HepG2 (cell line): ENCODE measurements at regions not wholly inside any gene's neighbourhood (a gene's known extent, or its start where the extent isn't known, plus 50 kb on each side); places are given as distances from the start of the nearest gene placed in this dataset.

Source experiments
- ATAC-seq: fragments of 200-7000 bp; cut with Tn5 transposase; 3 replicates; pipeline ENCODE4 v1.9.1; 2020; ENCODE audit warnings: mild to moderate bottlenecking, moderate library complexity
- BruUV-seq: library from RNA; stranded (reverse); fragments of 400-500 nt; replicated peaks from 2 replicates; lab custom pipeline; 2021; lab: Mats Ljungman, UMichigan
- CTCF ChIA-PET: fragments of 300-600 bp; formaldehyde crosslinking; extraction: SDS; loops from one replicate; lab custom pipeline; 2021; ENCODE audit warnings: low total read pairs, inconsistent platforms, low intra/inter-chr PET ratio; lab: Yijun Ruan, JAX
- POLR2A ChIA-PET: fragments of 350-600 bp; sonication (Branson Sonifier 250); formaldehyde crosslinking; loops from one replicate; lab custom pipeline; 2020; ENCODE audit warnings: antibody characterized with exemption, inconsistent platforms; lab: Yijun Ruan, JAX
- DNase-seq: peaks from one replicate; pipeline ENCODE4 v3.0.0-alpha.2; 2015; ENCODE audit warnings: low spot score
- FAIRE-seq: peaks from 3 replicates; lab custom pipeline; 2011; peaks lifted over from hg19 to GRCh38; lab: Jason Lieb, UNC
- H2AFZ ChIP-seq: one replicate; pipeline ENCODE4 v1.6.1; 2011; ENCODE audit warnings: low read length, inconsistent platforms
- H3K27ac ChIP-seq: fragments of 300-600 bp; 3 replicates; pipeline ENCODE4 v1.8.0; 2011; ENCODE audit warnings: mixed run types, mild to moderate bottlenecking, mixed read lengths, low read length, inconsistent platforms; ENCODE audit not compliant: insufficient read depth; ENCODE audit errors: extremely low read length
- H3K27me3 ChIP-seq, 2 experiments: fragments of 200-600 bp in 1 of 2; 2 replicates in 1 of 2; 3 replicates in 1 of 2; pipeline versions ENCODE4 v1.6.0 to v1.8.0; 2011; ENCODE audit warnings: low read length in 2 of 2, mild to moderate bottlenecking in 2 of 2, moderate library complexity in 2 of 2, inconsistent platforms in 1 of 2; ENCODE audit not compliant: insufficient read depth in 2 of 2, control insufficient read depth in 1 of 2
- H3K36me3 ChIP-seq, 2 experiments: fragments of 200-600 bp in 1 of 2; replicated peaks in 1 of 2; 2 replicates in 1 of 2; 3 replicates in 1 of 2; pipeline versions ENCODE4 v1.5.1 to v1.8.0; 2011; ENCODE audit warnings: low read length in 2 of 2, inconsistent platforms in 1 of 2; ENCODE audit not compliant: insufficient read depth in 2 of 2, control insufficient read depth in 1 of 2
- H3K4me1 ChIP-seq: 2 replicates; pipeline ENCODE4 v1.5.1; 2012; ENCODE audit warnings: low read length, inconsistent platforms; ENCODE audit not compliant: insufficient read depth
- H3K4me2 ChIP-seq: 2 replicates; pipeline ENCODE4 v1.6.0; 2011; ENCODE audit warnings: low read depth, low read length, inconsistent platforms
- H3K4me3 ChIP-seq, 3 experiments: fragments of 200-600 bp in 1 of 3; sonication (generic), shearing (Covaris generic) in 1 of 3; replicated peaks in 1 of 3; 2 replicates each; pipeline ENCODE4 v1.5.1; 2011 to 2016; ENCODE audit warnings: low read length in 3 of 3, inconsistent platforms in 2 of 3, low read depth in 2 of 3, mild to moderate bottlenecking in 2 of 3, control low read depth in 1 of 3, mixed read lengths in 1 of 3; ENCODE audit not compliant: insufficient read depth in 1 of 3
- H3K79me2 ChIP-seq: one replicate; pipeline ENCODE4 v1.6.1; 2011; ENCODE audit warnings: low read length, inconsistent platforms; ENCODE audit not compliant: insufficient read depth
- H3K9ac ChIP-seq: 2 replicates; pipeline ENCODE4 v1.6.0; 2011; ENCODE audit warnings: mild to moderate bottlenecking, low read depth, low read length, inconsistent platforms; ENCODE audit not compliant: insufficient read depth
- H3K9me3 ChIP-seq: 2 replicates; pipeline ENCODE4 v1.5.1; 2012; ENCODE audit warnings: mild to moderate bottlenecking, low read length
- H4K20me1 ChIP-seq: 2 replicates; pipeline ENCODE4 v1.6.0; 2011; ENCODE audit warnings: inconsistent platforms, mild to moderate bottlenecking, low read length, moderate library complexity; ENCODE audit not compliant: insufficient read depth
- CBX5 ChIP-seq: sonication (generic); formaldehyde crosslinking; IDR thresholded peaks from 2 replicates; pipeline ENCODE4 v1.4.0; 2020; ENCODE audit warnings: missing genetic modification reagents, borderline replicate concordance
- CREM ChIP-seq, 2 experiments: sonication (generic) in 1 of 2; formaldehyde crosslinking in 1 of 2; IDR thresholded peaks; 2 replicates each; pipeline versions ENCODE4 v1.4.0 to v1.6.1; 2016 to 2020; ENCODE audit warnings: antibody characterized with exemption in 1 of 2, mild to moderate bottlenecking in 1 of 2, missing genetic modification reagents in 1 of 2
- GLI4 ChIP-seq: sonication (generic); formaldehyde crosslinking; IDR thresholded peaks from 2 replicates; pipeline ENCODE4 v1.5.1; 2020; ENCODE audit warnings: missing genetic modification reagents, mild to moderate bottlenecking, moderate library complexity, borderline replicate concordance
- KLF11 ChIP-seq: IDR thresholded peaks from 2 replicates; pipeline ENCODE4 v1.6.1; 2016; ENCODE audit warnings: missing compliant biosample characterization
- MED13 ChIP-seq: sonication (generic); formaldehyde crosslinking; IDR thresholded peaks from 2 replicates; pipeline ENCODE4 v1.5.0; 2020; ENCODE audit warnings: missing genetic modification reagents
- RNF2 ChIP-seq: fragments of 450-650 bp; conservative IDR thresholded peaks from 2 replicates; pipeline ENCODE4 v1.6.1; 2016; ENCODE audit warnings: low read depth
- SALL2 ChIP-seq: sonication (generic); formaldehyde crosslinking; IDR thresholded peaks from 2 replicates; pipeline ENCODE4 v1.8.1; 2023; ENCODE audit warnings: mild to moderate bottlenecking, missing genetic modification reagents, inconsistent platforms
- SMARCC2 ChIP-seq: fragments of 450-650 bp; IDR thresholded peaks from 2 replicates; pipeline ENCODE4 v1.6.1; 2017; ENCODE audit warnings: antibody characterized with exemption, mild to moderate bottlenecking
- ZNF329 ChIP-seq: sonication (generic); formaldehyde crosslinking; IDR thresholded peaks from 2 replicates; pipeline ENCODE4 v1.9.0; 2021; ENCODE audit warnings: low read depth, mild to moderate bottlenecking, missing genetic modification reagents
- ZNF337 ChIP-seq: sonication (generic); formaldehyde crosslinking; IDR thresholded peaks from 2 replicates; pipeline ENCODE4 v1.5.1; 2020; ENCODE audit warnings: missing genetic modification reagents, low read depth, mild to moderate bottlenecking, borderline replicate concordance
- ZNF431 ChIP-seq: sonication (generic); formaldehyde crosslinking; IDR thresholded peaks from 2 replicates; pipeline ENCODE4 v1.9.0; 2022; ENCODE audit warnings: missing genetic modification reagents, low read depth, mild to moderate bottlenecking, borderline replicate concordance
- ZNF577 ChIP-seq: sonication (generic); formaldehyde crosslinking; IDR thresholded peaks from 2 replicates; pipeline ENCODE4 v1.4.0; 2020; ENCODE audit warnings: mild to moderate bottlenecking, low read depth, missing genetic modification reagents, borderline replicate concordance
- ZNF580 ChIP-seq: IDR thresholded peaks from 2 replicates; pipeline ENCODE4 v1.6.1; 2016; ENCODE audit warnings: low read depth, borderline replicate concordance
- ZNF740 ChIP-seq: sonication (generic); formaldehyde crosslinking; IDR thresholded peaks from 2 replicates; pipeline ENCODE4 v1.4.0; 2020; ENCODE audit warnings: missing genetic modification reagents
- ZNF761 ChIP-seq: sonication (generic); formaldehyde crosslinking; conservative IDR thresholded peaks from 2 replicates; pipeline ENCODE4 v1.4.0; 2020; ENCODE audit warnings: mild to moderate bottlenecking, missing genetic modification reagents
- ZNF776 ChIP-seq: sonication (generic); formaldehyde crosslinking; IDR thresholded peaks from 2 replicates; pipeline ENCODE4 v1.4.0; 2020; ENCODE audit warnings: mild to moderate bottlenecking, missing genetic modification reagents
- in situ Hi-C: cut with HindIII; loops from 2 replicates; pipeline ENCODE4 v1.10.0; 2017; ENCODE audit warnings: low pct_unique_long_range_greater_than_20kb; ENCODE audit not compliant: extremely low pct_ligation_motif_present
- intact Hi-C: fragments of 100-400 bp; cut with micrococcal nuclease; formaldehyde crosslinking; loops from one replicate; pipeline ENCODE4 v1.10.0; 2022; ENCODE audit not compliant: unreplicated experiment
- TF ChIP-seq, protein P1 (sequence below), 2 experiments: sonication (generic) in 1 of 2; formaldehyde crosslinking in 1 of 2; IDR thresholded peaks; 2 replicates each; pipeline versions ENCODE4 v1.6.1 to v1.9.0; 2014 to 2022; ENCODE audit warnings: antibody characterized with exemption in 1 of 2, borderline replicate concordance in 1 of 2, inconsistent platforms in 1 of 2, low read depth in 1 of 2, missing genetic modification reagents in 1 of 2
- TF ChIP-seq, protein P2 (sequence below): sonication (generic); formaldehyde crosslinking; IDR thresholded peaks from 2 replicates; pipeline ENCODE4 v1.5.0; 2020; ENCODE audit warnings: missing genetic modification reagents, mild to moderate bottlenecking, borderline replicate concordance

DNA sequence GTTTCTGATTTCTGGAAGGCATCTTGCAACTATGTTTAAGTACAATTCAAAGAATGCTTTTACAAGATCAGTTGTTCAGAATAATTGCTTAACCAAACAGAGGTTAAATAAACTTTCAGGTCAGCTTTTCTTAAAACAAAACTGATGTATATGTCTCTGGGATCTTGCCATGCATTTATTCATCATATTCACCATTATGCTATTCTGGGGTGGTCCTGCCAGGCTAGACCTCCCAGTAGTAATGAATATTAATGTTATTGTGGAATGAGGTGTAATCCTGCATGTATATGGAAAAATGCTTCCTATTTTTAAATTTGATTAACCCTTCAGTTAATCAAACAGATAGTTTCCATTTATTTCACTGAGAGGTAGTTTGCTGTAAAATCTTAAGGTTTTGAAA, 129.3 kb upstream of the RGPD4 start:
- Histone ChIP-seq H3K9me3 (no peaks in the 10 kb centered on the region; the same call in 1 of the 2 replicates), H3K27ac (no peak overlapping the region), H3K9ac (no peak overlapping the region), H3K4me3 (no peak overlapping the region), H3K4me1 (no peaks in the 10 kb centered on the region), H4K20me1 (no peaks in the 10 kb centered on the region), H2AFZ (no peak overlapping the region), H3K4me2 (no peak overlapping the region), H3K36me3 (no peaks in the 10 kb centered on the region), H3K79me2 (no peaks in the 10 kb centered on the region), H3K27me3 (no peaks in the 10 kb centered on the region)
- in situ Hi-C loops (no loop called here), intact Hi-C loops (no loop called here)
- ATAC-seq (no peak), FAIRE-seq (no peak), DNase-seq (no peak)
- ChIA-PET CTCF (no interaction called here), POLR2A (no interaction called here)
- BruUV-seq, result no TSS peak
- TF ChIP-seq, protein P1, sequence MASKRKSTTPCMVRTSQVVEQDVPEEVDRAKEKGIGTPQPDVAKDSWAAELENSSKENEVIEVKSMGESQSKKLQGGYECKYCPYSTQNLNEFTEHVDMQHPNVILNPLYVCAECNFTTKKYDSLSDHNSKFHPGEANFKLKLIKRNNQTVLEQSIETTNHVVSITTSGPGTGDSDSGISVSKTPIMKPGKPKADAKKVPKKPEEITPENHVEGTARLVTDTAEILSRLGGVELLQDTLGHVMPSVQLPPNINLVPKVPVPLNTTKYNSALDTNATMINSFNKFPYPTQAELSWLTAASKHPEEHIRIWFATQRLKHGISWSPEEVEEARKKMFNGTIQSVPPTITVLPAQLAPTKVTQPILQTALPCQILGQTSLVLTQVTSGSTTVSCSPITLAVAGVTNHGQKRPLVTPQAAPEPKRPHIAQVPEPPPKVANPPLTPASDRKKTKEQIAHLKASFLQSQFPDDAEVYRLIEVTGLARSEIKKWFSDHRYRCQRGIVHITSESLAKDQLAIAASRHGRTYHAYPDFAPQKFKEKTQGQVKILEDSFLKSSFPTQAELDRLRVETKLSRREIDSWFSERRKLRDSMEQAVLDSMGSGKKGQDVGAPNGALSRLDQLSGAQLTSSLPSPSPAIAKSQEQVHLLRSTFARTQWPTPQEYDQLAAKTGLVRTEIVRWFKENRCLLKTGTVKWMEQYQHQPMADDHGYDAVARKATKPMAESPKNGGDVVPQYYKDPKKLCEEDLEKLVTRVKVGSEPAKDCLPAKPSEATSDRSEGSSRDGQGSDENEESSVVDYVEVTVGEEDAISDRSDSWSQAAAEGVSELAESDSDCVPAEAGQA (IDR thresholded peaks at IDR 0.05; ENCODE audit: low read depth), result no peak
- TF ChIP-seq, protein P1 (CRISPR knock-in tag; IDR thresholded peaks at IDR 0.05; ENCODE audit: borderline replicate concordance), result no peak
- TF ChIP-seq CBX5 (CRISPR knock-in tag) (no peak), CREM (IDR thresholded peaks at IDR 0.05) (no peak), CREM (CRISPR knock-in tag; IDR thresholded peaks at IDR 0.05) (no peak), ZNF577 (CRISPR knock-in tag) (no peak), ZNF580 (CRISPR knock-in tag) (no peak), ZNF329 (no peak), ZNF761 (CRISPR knock-in tag) (no peak), ZNF337 (CRISPR knock-in tag) (no peak), GLI4 (CRISPR knock-in tag) (no peak), SALL2 (CRISPR knock-in tag) (no peak), ZNF431 (no peak), RNF2 (no peak), SMARCC2 (no peak), MED13 (no peak), ZNF776 (CRISPR knock-in tag) (no peak), ZNF740 (CRISPR knock-in tag) (no peak), KLF11 (CRISPR knock-in tag) (no peak)
- TF ChIP-seq, protein P2, sequence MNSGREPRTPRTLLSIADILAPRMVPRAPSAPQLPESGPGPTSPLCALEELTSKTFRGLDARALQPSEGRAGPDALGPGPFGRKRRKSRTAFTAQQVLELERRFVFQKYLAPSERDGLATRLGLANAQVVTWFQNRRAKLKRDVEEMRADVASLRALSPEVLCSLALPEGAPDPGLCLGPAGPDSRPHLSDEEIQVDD (CRISPR knock-in tag), result no peak
